ENCODE measurements at regions not wholly inside any gene's neighbourhood (a gene's known extent, or its start where the extent isn't known, plus 50 kb on each side); places are given as distances from the start of the nearest gene placed in this dataset.

GRCh38 chr6:145278163-145278807, 457.0 kb downstream of the EPM2A start:
- peak; percentile 78 for TF ChIP-seq HNF4G (IDR thresholded peaks at IDR 0.05; ENCODE audit: borderline replicate concordance, low read depth, low read length)
- TF ChIP-seq HNF4G (CRISPR knock-in tag; IDR thresholded peaks at IDR 0.05; ENCODE audit: borderline replicate concordance, low read depth): no peak
- TF ChIP-seq ZNF274 (CRISPR knock-in tag; IDR thresholded peaks at IDR 0.05): no peak
- no peak for TF ChIP-seq ZBTB21 (CRISPR knock-in tag; IDR thresholded peaks at IDR 0.05)
- TF ChIP-seq KIAA2018 (CRISPR knock-in tag; IDR thresholded peaks at IDR 0.05; ENCODE audit: borderline replicate concordance): no peak
- no peak for TF ChIP-seq FOXM1 (CRISPR knock-in tag; IDR thresholded peaks at IDR 0.05)
- peak; percentile 21 for TF ChIP-seq CTCF (CRISPR knock-in tag; IDR thresholded peaks at IDR 0.05)
- no peak for TF ChIP-seq ZNF337 (CRISPR knock-in tag; IDR thresholded peaks at IDR 0.05; ENCODE audit: borderline replicate concordance, low read depth)
- TF ChIP-seq SMAD1 (CRISPR knock-in tag; IDR thresholded peaks at IDR 0.05; ENCODE audit: borderline replicate concordance, low read depth): no peak
- TF ChIP-seq YY1 (IDR thresholded peaks at IDR 0.05; ENCODE audit: insufficient read depth, insufficient replicate concordance, low read depth, low read length): no peak
- no peak for TF ChIP-seq SMC3 (IDR thresholded peaks at IDR 0.05; ENCODE audit: low read length)
- no peak for TF ChIP-seq NR3C1 (CRISPR knock-in tag; IDR thresholded peaks at IDR 0.05)

Measured in HepG2 (cell line).